GM23248 (cell line): ENCODE measurements at regions not wholly inside any gene's neighbourhood (a gene's known extent, or its start where the extent isn't known, plus 50 kb on each side); places are given as distances from the start of the nearest gene placed in this dataset.

Experiments
- DNase-seq: peaks from one replicate; pipeline ENCODE4 v3.0.0-alpha.2; 2015
- H2AFZ ChIP-seq: fragments of 200-600 bp; sonication (generic); 2 replicates; pipeline ENCODE4 v1.6.1; 2016; ENCODE audit warnings: antibody characterized with exemption
- H3F3A ChIP-seq: fragments of 200-600 bp; sonication (generic); 2 replicates; pipeline ENCODE4 v1.6.1; 2016; ENCODE audit warnings: mild to moderate bottlenecking, antibody characterized with exemption, mixed run types; ENCODE audit not compliant: insufficient read depth
- H3K27ac ChIP-seq: fragments of 200-600 bp; sonication (generic); 2 replicates; pipeline ENCODE4 v1.5.1; 2016; ENCODE audit warnings: mild to moderate bottlenecking
- H3K27me3 ChIP-seq: fragments of 200-600 bp; sonication (generic); replicated peaks from 2 replicates; pipeline ENCODE4 v1.6.1; 2016; ENCODE audit warnings: mild to moderate bottlenecking; ENCODE audit not compliant: insufficient read depth
- H3K36me3 ChIP-seq: fragments of 200-600 bp; sonication (generic); 2 replicates; pipeline ENCODE4 v1.6.1; 2016; ENCODE audit warnings: low read depth, mild to moderate bottlenecking
- H3K4me1 ChIP-seq: fragments of 200-600 bp; sonication (generic); 2 replicates; pipeline ENCODE4 v1.6.1; 2016; ENCODE audit warnings: mild to moderate bottlenecking; ENCODE audit not compliant: insufficient read depth
- H3K4me2 ChIP-seq: fragments of 200-600 bp; sonication (generic); one replicate; pipeline ENCODE4 v1.6.1; 2016; ENCODE audit warnings: mild to moderate bottlenecking; ENCODE audit not compliant: unreplicated experiment
- H3K4me3 ChIP-seq: fragments of 200-600 bp; sonication (generic); 2 replicates; pipeline ENCODE4 v1.5.1; 2016; ENCODE audit warnings: mild to moderate bottlenecking
- H3K79me2 ChIP-seq: fragments of 200-600 bp; sonication (generic); 2 replicates; pipeline ENCODE4 v1.6.1; 2016; ENCODE audit warnings: mild to moderate bottlenecking; ENCODE audit not compliant: insufficient read depth
- H3K9ac ChIP-seq: fragments of 200-600 bp; sonication (generic); 2 replicates; pipeline ENCODE4 v1.6.1; 2016; ENCODE audit warnings: mild to moderate bottlenecking
- H3K9me2 ChIP-seq: fragments of 200-600 bp; sonication (generic); 2 replicates; pipeline ENCODE4 v1.6.1; 2016; ENCODE audit warnings: mixed run types, mild to moderate bottlenecking, moderate library complexity; ENCODE audit not compliant: insufficient read depth
- H3K9me3 ChIP-seq: fragments of 200-600 bp; sonication (generic); one replicate; pipeline ENCODE4 v1.6.1; 2017; ENCODE audit warnings: low read depth
- H4K20me1 ChIP-seq: fragments of 200-600 bp; sonication (generic); 2 replicates; pipeline ENCODE4 v1.6.0; 2016; ENCODE audit not compliant: insufficient read depth
- EZH2 ChIP-seq: fragments of 200-600 bp; sonication (generic); IDR thresholded peaks from 2 replicates; pipeline ENCODE4 v1.6.1; 2018; ENCODE audit warnings: antibody characterized with exemption, mild to moderate bottlenecking; ENCODE audit not compliant: insufficient read depth, poor library complexity, severe bottlenecking
- EZH2phosphoT487 ChIP-seq: fragments of 200-600 bp; sonication (generic); IDR thresholded peaks from 2 replicates; pipeline ENCODE4 v1.6.1; 2018; ENCODE audit warnings: antibody characterized with exemption, moderate library complexity, mild to moderate bottlenecking, low read depth; ENCODE audit not compliant: insufficient read depth
- WGBS, 2 experiments: methylation state at CpG; one replicate each; pipeline ENCODE4 v1.1.6; 2015 to 2017; ENCODE audit warnings: low lambda C conversion rate in 2 of 2, low coverage in 1 of 2; ENCODE audit errors: missing lambda C conversion rate in 2 of 2; 5-methylcytosine and 5-hydroxymethylcytosine counted together
- in situ Hi-C: fragments of 300-500 bp; cut with MboI; formaldehyde crosslinking; loops from 2 replicates; pipeline ENCODE4 v1.15.0; 2020

DNA sequence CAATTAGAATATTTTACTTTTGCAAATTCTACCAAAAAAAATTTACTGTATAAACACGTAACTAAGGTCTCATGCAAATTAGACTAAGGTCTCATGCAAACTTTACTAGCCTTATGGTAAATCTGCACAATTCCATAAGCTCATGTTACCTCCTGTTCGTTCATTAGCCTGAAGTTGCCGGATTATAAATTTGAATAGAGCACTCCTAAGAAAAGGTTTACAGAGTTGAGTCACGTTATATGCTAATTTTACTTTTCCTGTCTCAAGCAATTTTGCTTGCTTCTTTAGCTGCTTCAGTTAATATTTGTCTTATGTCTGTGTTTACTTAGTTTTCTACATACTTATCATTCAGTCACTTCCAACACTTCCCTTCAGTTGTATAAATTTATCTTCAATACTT is 1434.0 kb upstream of the EYS start:
- H3K9me2 ChIP-seq, result no peaks in the 10 kb centered on the region
- H3K4me3 ChIP-seq, result no peak overlapping the region
- H3K27ac ChIP-seq, result no peak overlapping the region
- 6 to 8% methylated on average over 4 of the region's 4 CpGs for WGBS, 2 experiments
- in situ Hi-C loops, result no loop called here
- no peaks in the 10 kb centered on the region for H3K36me3 ChIP-seq
- TF ChIP-seq EZH2phosphoT487, result no peak
- TF ChIP-seq EZH2, result no peak
- H3K9ac ChIP-seq, result no peak overlapping the region
- no peaks in the 10 kb centered on the region for H3F3A ChIP-seq
- H2AFZ ChIP-seq, result no peak overlapping the region
- H3K4me1 ChIP-seq, result no peaks in the 10 kb centered on the region
- H3K4me2 ChIP-seq, result no peak overlapping the region
- H3K27me3 ChIP-seq, result no peaks in the 10 kb centered on the region
- no peaks in the 10 kb centered on the region for H4K20me1 ChIP-seq
- peaks cover 3% of the 10 kb centered on the region for H3K9me3 ChIP-seq
- no peak for DNase-seq
- H3K79me2 ChIP-seq, result no peaks in the 10 kb centered on the region

DNA sequence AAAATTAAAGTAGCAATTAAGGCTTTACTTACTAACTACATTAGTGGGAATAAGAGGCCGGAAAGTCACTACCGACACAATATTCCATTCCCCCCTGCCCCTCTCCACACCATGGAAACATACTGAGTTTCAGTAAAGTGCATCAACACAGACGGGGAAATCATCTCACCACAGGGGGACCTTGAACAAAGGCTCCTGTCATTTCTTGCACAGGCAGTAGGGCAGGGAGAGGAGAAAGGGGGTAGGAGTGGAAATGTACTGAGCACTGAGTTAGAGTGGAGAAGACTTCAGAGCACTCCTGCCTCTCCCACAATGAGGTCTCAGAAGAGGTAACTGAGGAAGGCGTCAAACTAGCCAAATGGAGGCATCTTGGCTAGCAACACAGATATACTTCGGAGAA is 1426.9 kb upstream of the EYS start:
- no peaks in the 10 kb centered on the region for H3K27me3 ChIP-seq
- H3K4me3 ChIP-seq, result no peak overlapping the region
- WGBS, 2 experiments, result 39 to 51% methylated on average over 5 of the region's 5 CpGs
- H3K4me1 ChIP-seq, result no peaks in the 10 kb centered on the region
- H3K36me3 ChIP-seq, result no peaks in the 10 kb centered on the region
- TF ChIP-seq EZH2phosphoT487 (no peak), EZH2 (no peak)
- H3F3A ChIP-seq, result no peaks in the 10 kb centered on the region
- no peak overlapping the region for H3K9ac ChIP-seq
- H2AFZ ChIP-seq, result no peak overlapping the region
- H3K27ac ChIP-seq, result no peak overlapping the region
- H3K4me2 ChIP-seq, result no peak overlapping the region
- no peaks in the 10 kb centered on the region for H3K79me2 ChIP-seq
- H3K9me3 ChIP-seq, result no peaks in the 10 kb centered on the region
- DNase-seq, result no peak
- no peaks in the 10 kb centered on the region for H4K20me1 ChIP-seq
- in situ Hi-C loops, result no loop called here
- no peaks in the 10 kb centered on the region for H3K9me2 ChIP-seq

DNA sequence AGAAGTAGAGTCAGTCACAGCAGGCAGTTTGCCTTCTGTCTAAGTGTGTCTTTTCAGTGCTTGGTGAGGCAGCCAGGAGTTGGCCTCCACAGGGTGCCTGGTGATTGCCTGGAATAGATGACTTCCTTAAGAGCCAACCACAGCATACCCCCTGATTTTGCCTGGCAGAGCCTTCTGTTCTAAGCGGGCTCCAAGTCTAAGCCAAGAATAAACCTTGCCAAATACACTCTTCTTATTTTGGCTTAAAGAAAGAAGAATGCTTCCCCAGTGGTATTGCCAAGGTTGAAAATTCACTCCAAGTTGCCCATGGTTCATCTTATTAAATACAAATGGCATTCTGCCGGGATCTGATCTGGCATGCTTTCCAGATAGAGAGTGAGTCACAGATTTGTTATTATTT is 1424.8 kb upstream of the EYS start:
- Histone ChIP-seq H3F3A (no peaks in the 10 kb centered on the region), H2AFZ (no peak overlapping the region)
- TF ChIP-seq EZH2phosphoT487 (no peak), EZH2 (no peak)

GRCh38 chr6:67129780-67130179 is 1422.8 kb upstream of the EYS start:
- TF ChIP-seq EZH2phosphoT487, result no peak
- Histone ChIP-seq H3K36me3 (no peaks in the 10 kb centered on the region), H3K4me2 (no peak overlapping the region), H4K20me1 (no peaks in the 10 kb centered on the region), H3K4me1 (no peaks in the 10 kb centered on the region), H2AFZ (no peak overlapping the region), H3K27ac (no peak overlapping the region), H3K9me3 (no peaks in the 10 kb centered on the region), H3K4me3 (no peak overlapping the region), H3F3A (no peaks in the 10 kb centered on the region), H3K9me2 (no peaks in the 10 kb centered on the region), H3K27me3 (no peaks in the 10 kb centered on the region), H3K9ac (no peak overlapping the region), H3K79me2 (no peaks in the 10 kb centered on the region)
- no peak for DNase-seq
- WGBS, 2 experiments, result 4% methylated on average over 4 of the region's 4 CpGs
- in situ Hi-C loops, result no loop called here

More for the DNA sequence above, 1424.8 kb upstream of the EYS start:
- Histone ChIP-seq H3K36me3 (no peaks in the 10 kb centered on the region), H3K4me1 (no peaks in the 10 kb centered on the region), H3K27me3 (no peaks in the 10 kb centered on the region), H3K9me3 (no peaks in the 10 kb centered on the region), H3K79me2 (no peaks in the 10 kb centered on the region), H3K4me3 (no peak overlapping the region), H3K9ac (no peak overlapping the region), H3K9me2 (no peaks in the 10 kb centered on the region), H3K27ac (no peak overlapping the region), H3K4me2 (no peak overlapping the region), H4K20me1 (no peaks in the 10 kb centered on the region)
- DNase-seq, result no peak
- in situ Hi-C loops, result no loop called here
- WGBS, 2 experiments, result 2 to 3% methylated on average over 2 of the region's 2 CpGs

- Histone ChIP-seq H3F3A (no peaks in the 10 kb centered on the region), H3K27me3 (no peaks in the 10 kb centered on the region), H3K4me3 (no peak overlapping the region), H3K27ac (no peak overlapping the region), H3K4me2 (no peak overlapping the region), H3K79me2 (no peaks in the 10 kb centered on the region), H2AFZ (no peak overlapping the region), H3K36me3 (no peaks in the 10 kb centered on the region), H4K20me1 (no peaks in the 10 kb centered on the region), H3K4me1 (no peaks in the 10 kb centered on the region), H3K9me3 (no peaks in the 10 kb centered on the region), H3K9ac (no peak overlapping the region), H3K9me2 (no peaks in the 10 kb centered on the region)
- TF ChIP-seq EZH2, result no peak
- TF ChIP-seq EZH2phosphoT487, result no peak
- in situ Hi-C loops, result no loop called here
- WGBS, 2 experiments, result 4% methylated on average over 1 of the region's 1 CpG
- no peak for DNase-seq
Measured at GRCh38 chr6:67127041-67127440, 1420.0 kb upstream of the EYS start.
